HEK293T (cell line): ENCODE measurements at regions not wholly inside any gene's neighbourhood (a gene's known extent, or its start where the extent isn't known, plus 50 kb on each side); places are given as distances from the start of the nearest gene placed in this dataset.

ENCODE experiments used
- CTCF ChIA-PET: fragments of 350-600 bp; formaldehyde crosslinking; extraction: SDS; loops from one replicate; lab custom pipeline; 2021; ENCODE audit warnings: antibody characterized with exemption, inconsistent platforms; lab: Yijun Ruan, JAX
- POLR2A ChIA-PET: fragments of 350-600 bp; formaldehyde crosslinking; extraction: SDS; loops from one replicate; lab custom pipeline; 2020; ENCODE audit warnings: antibody characterized with exemption, inconsistent platforms; lab: Yijun Ruan, JAX
- DNase-seq: peaks from one replicate; pipeline ENCODE4 v3.0.0; 2012; ENCODE audit warnings: mixed read lengths; ENCODE audit errors: extremely low spot score
- ARNT ChIP-seq: fragments of 450-650 bp; IDR thresholded peaks from 2 replicates; pipeline ENCODE4 v1.6.1; 2017; ENCODE audit warnings: mild to moderate bottlenecking
- BHLHE40 ChIP-seq: fragments of 450-650 bp; IDR thresholded peaks from 2 replicates; pipeline ENCODE4 v1.6.1; 2016; ENCODE audit warnings: mild to moderate bottlenecking, moderate library complexity, borderline replicate concordance
- CTBP1 ChIP-seq: fragments of 450-650 bp; IDR thresholded peaks from 2 replicates; pipeline ENCODE4 v1.6.1; 2016; ENCODE audit warnings: borderline replicate concordance
- ELF4 ChIP-seq: fragments of 450-650 bp; IDR thresholded peaks from 2 replicates; pipeline ENCODE4 v1.6.1; 2017; ENCODE audit warnings: antibody characterized with exemption
- FOXA1 ChIP-seq: fragments of 450-650 bp; IDR thresholded peaks from 2 replicates; pipeline ENCODE4 v1.6.1; 2016; ENCODE audit warnings: mild to moderate bottlenecking
- FOXK2 ChIP-seq: fragments of 450-650 bp; IDR thresholded peaks from 2 replicates; pipeline ENCODE4 v1.6.1; 2016; ENCODE audit warnings: mild to moderate bottlenecking
- FOXM1 ChIP-seq: fragments of 450-650 bp; IDR thresholded peaks from 2 replicates; pipeline ENCODE4 v1.6.1; 2017; ENCODE audit warnings: mild to moderate bottlenecking, borderline replicate concordance
- HDGF ChIP-seq: fragments of 450-650 bp; IDR thresholded peaks from 2 replicates; pipeline ENCODE4 v1.6.1; 2017; ENCODE audit warnings: antibody characterized with exemption, borderline replicate concordance
- L3MBTL2 ChIP-seq: fragments of 450-650 bp; conservative IDR thresholded peaks from 2 replicates; pipeline ENCODE4 v1.6.1; 2016; ENCODE audit warnings: mild to moderate bottlenecking
- LEF1 ChIP-seq: fragments of 450-650 bp; IDR thresholded peaks from 2 replicates; pipeline ENCODE4 v1.6.1; 2017; ENCODE audit warnings: mild to moderate bottlenecking, borderline replicate concordance
- NFRKB ChIP-seq: fragments of 450-650 bp; IDR thresholded peaks from 2 replicates; pipeline ENCODE4 v1.6.1; 2016; ENCODE audit warnings: mild to moderate bottlenecking, moderate library complexity
- SP1 ChIP-seq: fragments of 450-650 bp; IDR thresholded peaks from 2 replicates; pipeline ENCODE4 v1.6.1; 2017
- SUZ12 ChIP-seq: fragments of 450-650 bp; IDR thresholded peaks from 2 replicates; pipeline ENCODE4 v1.6.1; 2016; ENCODE audit warnings: mild to moderate bottlenecking
- TARDBP ChIP-seq: fragments of 450-650 bp; IDR thresholded peaks from 2 replicates; pipeline ENCODE4 v1.6.1; 2016
- ZNF384 ChIP-seq: fragments of 450-650 bp; IDR thresholded peaks from 2 replicates; pipeline ENCODE4 v1.6.1; 2016
- TF ChIP-seq, protein P1 (sequence below): fragments of 450-650 bp; IDR thresholded peaks from 2 replicates; pipeline ENCODE4 v1.6.1; 2016

- ChIA-PET CTCF (no interaction called here), POLR2A (no interaction called here)
- DNase-seq = no peak
- TF ChIP-seq SUZ12 = no peak
- TF ChIP-seq SP1 = no peak
- no peak for TF ChIP-seq ELF4
- no peak for TF ChIP-seq CTBP1
- no peak for TF ChIP-seq FOXM1
- TF ChIP-seq FOXK2 = no peak
- no peak for TF ChIP-seq L3MBTL2
- no peak for TF ChIP-seq NFRKB
- TF ChIP-seq FOXA1 = no peak
- TF ChIP-seq, protein P1, sequence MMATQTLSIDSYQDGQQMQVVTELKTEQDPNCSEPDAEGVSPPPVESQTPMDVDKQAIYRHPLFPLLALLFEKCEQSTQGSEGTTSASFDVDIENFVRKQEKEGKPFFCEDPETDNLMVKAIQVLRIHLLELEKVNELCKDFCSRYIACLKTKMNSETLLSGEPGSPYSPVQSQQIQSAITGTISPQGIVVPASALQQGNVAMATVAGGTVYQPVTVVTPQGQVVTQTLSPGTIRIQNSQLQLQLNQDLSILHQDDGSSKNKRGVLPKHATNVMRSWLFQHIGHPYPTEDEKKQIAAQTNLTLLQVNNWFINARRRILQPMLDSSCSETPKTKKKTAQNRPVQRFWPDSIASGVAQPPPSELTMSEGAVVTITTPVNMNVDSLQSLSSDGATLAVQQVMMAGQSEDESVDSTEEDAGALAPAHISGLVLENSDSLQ = no peak
- TF ChIP-seq ZNF384 = no peak
- no peak for TF ChIP-seq HDGF
- no peak for TF ChIP-seq TARDBP
- TF ChIP-seq LEF1 = no peak
- TF ChIP-seq BHLHE40 = no peak
- no peak for TF ChIP-seq ARNT
Measured at GRCh38 chr3:171548917-171549316, 88.7 kb upstream of the TNIK start.

GRCh38 chr3:171543759-171544300 lies 83.6 kb upstream of the TNIK start:
- no peak for DNase-seq
- TF ChIP-seq ELF4 = no peak
- TF ChIP-seq ZNF384 = no peak
- TF ChIP-seq SP1 = no peak
- TF ChIP-seq TARDBP = no peak
- no peak for TF ChIP-seq CTBP1
- TF ChIP-seq HDGF = no peak
- TF ChIP-seq LEF1 = no peak
- TF ChIP-seq FOXM1 = no peak
- no peak for TF ChIP-seq BHLHE40
- no peak for TF ChIP-seq NFRKB
- TF ChIP-seq, protein P1 = no peak
- TF ChIP-seq FOXK2 = no peak
- no peak for TF ChIP-seq L3MBTL2
- no peak for TF ChIP-seq SUZ12
- no peak for TF ChIP-seq FOXA1
- TF ChIP-seq ARNT = no peak
- POLR2A ChIA-PET = no interaction called here
- CTCF ChIA-PET = interaction anchor here (0.7 kb wide), 1 partner anchor 236 kb away, joined by 5 read pairs; no protein-coding TSS in a partner anchor

GRCh38 chr3:171542976-171543375 lies 82.8 kb upstream of the TNIK start:
- DNase-seq = no peak
- ChIA-PET POLR2A (no interaction called here), CTCF (no interaction called here)
- TF ChIP-seq FOXM1 (no peak), ARNT (no peak), LEF1 (no peak), ZNF384 (no peak), L3MBTL2 (no peak), CTBP1 (no peak)

- TF ChIP-seq, protein P1 = no peak
- no peak for TF ChIP-seq L3MBTL2
- no peak for TF ChIP-seq SP1
- no peak for TF ChIP-seq LEF1
- no peak for TF ChIP-seq FOXM1
- ChIA-PET CTCF (no interaction called here), POLR2A (no interaction called here)
- no peak for DNase-seq
Measured at GRCh38 chr3:171541647-171542046, 81.4 kb upstream of the TNIK start.

DNA sequence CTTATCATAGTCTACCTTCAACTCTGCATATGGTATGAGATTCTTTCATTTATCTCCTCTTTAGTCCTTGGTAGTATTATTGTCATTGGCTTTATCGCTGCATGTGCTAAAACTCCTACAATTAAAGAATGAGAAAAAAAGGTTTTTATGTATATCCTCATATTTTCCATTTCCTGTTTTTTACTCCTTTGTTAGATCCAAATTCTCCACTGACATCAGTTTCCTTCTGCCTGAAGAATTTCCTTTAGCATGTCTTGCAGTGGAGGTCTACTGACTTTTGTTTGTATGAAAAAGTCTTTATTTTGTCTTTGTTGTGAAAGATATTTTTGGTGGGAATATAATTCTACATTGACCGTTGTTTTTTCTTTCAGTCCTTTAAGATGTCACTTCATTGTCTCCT lies 81.0 kb upstream of the TNIK start:
- ChIA-PET CTCF (no interaction called here), POLR2A (no interaction called here)
- TF ChIP-seq SP1 (no peak), SUZ12 (no peak), ZNF384 (no peak), FOXK2 (no peak), BHLHE40 (no peak), NFRKB (no peak), FOXA1 (no peak), CTBP1 (no peak), ELF4 (no peak)
- TF ChIP-seq, protein P1 = no peak
- DNase-seq = no peak

GRCh38 chr3:171535799-171536198 lies 75.6 kb upstream of the TNIK start:
- no peak for TF ChIP-seq L3MBTL2
- TF ChIP-seq TARDBP = no peak
- no peak for TF ChIP-seq LEF1
- TF ChIP-seq, protein P1 = no peak
- TF ChIP-seq SP1 = no peak
- TF ChIP-seq HDGF = no peak
- no peak for TF ChIP-seq SUZ12
- no peak for TF ChIP-seq CTBP1
- no peak for TF ChIP-seq BHLHE40
- no peak for TF ChIP-seq ARNT
- no peak for TF ChIP-seq ELF4
- DNase-seq = no peak
- ChIA-PET CTCF (interaction anchor here (0.6 kb wide), 1 partner anchor 24 kb away, joined by 3 read pairs; no protein-coding TSS in a partner anchor), POLR2A (no interaction called here)
